ENCODE measurements at regions not wholly inside any gene's neighbourhood (a gene's known extent, or its start where the extent isn't known, plus 50 kb on each side); places are given as distances from the start of the nearest gene placed in this dataset.
"Not testable (repeated sequence)": the region's sequence is repeated elsewhere in the genome, so short reads cannot be mapped to it uniquely, and the experiment has no call there.

DNA sequence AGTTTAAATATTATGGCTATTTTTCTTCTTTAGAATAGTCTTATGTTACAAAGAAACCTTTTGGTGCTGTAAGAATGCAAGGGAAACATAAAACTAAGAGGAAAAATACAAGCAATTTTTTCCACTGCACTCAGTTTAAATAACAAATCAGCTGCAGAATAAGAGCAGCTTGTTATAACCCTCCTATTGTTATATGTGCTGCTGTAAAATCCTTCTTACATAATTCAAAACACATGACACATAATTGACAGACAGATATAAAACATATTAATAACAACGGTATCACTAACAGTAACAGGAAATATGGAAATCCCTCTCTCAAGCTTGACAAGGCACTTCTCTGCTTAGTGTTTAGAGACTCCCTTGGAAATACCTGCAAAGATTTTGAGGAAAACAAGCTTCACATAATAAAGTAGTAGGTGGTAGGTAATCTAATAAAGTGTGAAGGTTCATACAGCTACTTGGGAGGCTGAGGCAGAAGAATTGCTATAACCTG lies 385.3 kb upstream of the HS3ST1 start:
- TF ChIP-seq, protein P1, sequence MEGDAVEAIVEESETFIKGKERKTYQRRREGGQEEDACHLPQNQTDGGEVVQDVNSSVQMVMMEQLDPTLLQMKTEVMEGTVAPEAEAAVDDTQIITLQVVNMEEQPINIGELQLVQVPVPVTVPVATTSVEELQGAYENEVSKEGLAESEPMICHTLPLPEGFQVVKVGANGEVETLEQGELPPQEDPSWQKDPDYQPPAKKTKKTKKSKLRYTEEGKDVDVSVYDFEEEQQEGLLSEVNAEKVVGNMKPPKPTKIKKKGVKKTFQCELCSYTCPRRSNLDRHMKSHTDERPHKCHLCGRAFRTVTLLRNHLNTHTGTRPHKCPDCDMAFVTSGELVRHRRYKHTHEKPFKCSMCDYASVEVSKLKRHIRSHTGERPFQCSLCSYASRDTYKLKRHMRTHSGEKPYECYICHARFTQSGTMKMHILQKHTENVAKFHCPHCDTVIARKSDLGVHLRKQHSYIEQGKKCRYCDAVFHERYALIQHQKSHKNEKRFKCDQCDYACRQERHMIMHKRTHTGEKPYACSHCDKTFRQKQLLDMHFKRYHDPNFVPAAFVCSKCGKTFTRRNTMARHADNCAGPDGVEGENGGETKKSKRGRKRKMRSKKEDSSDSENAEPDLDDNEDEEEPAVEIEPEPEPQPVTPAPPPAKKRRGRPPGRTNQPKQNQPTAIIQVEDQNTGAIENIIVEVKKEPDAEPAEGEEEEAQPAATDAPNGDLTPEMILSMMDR (IDR thresholded peaks at IDR 0.05; ENCODE audit: low read depth, low read length, missing control alignments) = no peak
- DNase-seq (ENCODE audit: low read depth) = no peak
- no peak overlapping the region for H3K4me3 ChIP-seq (ENCODE audit: low read depth, low read length)
- in situ Hi-C loops (cut with HindIII; ENCODE audit: low sequenced_read_pairs) = no loop called here

DNA sequence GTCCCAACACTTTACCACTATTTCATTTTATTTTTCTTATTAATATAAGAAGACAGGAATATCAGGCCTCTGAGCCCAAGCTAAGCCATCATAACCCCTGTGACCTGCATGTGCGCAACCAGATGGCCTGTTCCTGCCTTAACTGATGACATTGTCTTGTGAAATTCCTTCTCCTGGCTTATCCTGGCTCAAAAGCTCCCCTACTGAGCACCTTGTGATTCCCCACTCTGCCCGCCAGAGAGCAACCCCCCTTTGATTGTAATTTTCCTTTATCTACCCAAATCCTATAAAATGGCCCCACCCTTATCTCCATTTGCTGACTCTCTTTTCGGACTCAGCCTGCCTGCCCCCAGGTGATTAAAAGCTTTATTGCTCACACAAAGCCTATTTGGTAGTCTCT lies 382.8 kb upstream of the HS3ST1 start:
- H3K4me3 ChIP-seq (ENCODE audit: low read depth, low read length); in situ Hi-C loops (cut with HindIII; ENCODE audit: low sequenced_read_pairs); DNase-seq (ENCODE audit: low read depth): not testable (repeated sequence)

- TF ChIP-seq, protein P1 (IDR thresholded peaks at IDR 0.05; ENCODE audit: low read depth, low read length, missing control alignments) = peak; percentile 55
- DNase-seq (ENCODE audit: low read depth) = peak; percentile 6
- in situ Hi-C loops (cut with HindIII; ENCODE audit: low sequenced_read_pairs) = no loop called here
Measured at GRCh38 chr4:11805842-11806241, 377.1 kb upstream of the HS3ST1 start.

GRCh38 chr4:11801466-11802446 lies 373.1 kb upstream of the HS3ST1 start:
- no peak overlapping the region for H3K4me3 ChIP-seq (ENCODE audit: low read depth, low read length)
- in situ Hi-C loops (cut with HindIII; ENCODE audit: low sequenced_read_pairs) = no loop called here
- TF ChIP-seq, protein P1 (IDR thresholded peaks at IDR 0.05; ENCODE audit: low read depth, low read length, missing control alignments) = no peak
- DNase-seq (ENCODE audit: low read depth) = no peak

More at GRCh38 chr4:11805842-11806241, 377.1 kb upstream of the HS3ST1 start:
- H3K4me3 ChIP-seq (ENCODE audit: low read depth, low read length) = no peak overlapping the region

- H3K4me3 ChIP-seq (ENCODE audit: low read depth, low read length) = no peak overlapping the region
- DNase-seq (ENCODE audit: low read depth) = no peak
- TF ChIP-seq, protein P1 (IDR thresholded peaks at IDR 0.05; ENCODE audit: low read depth, low read length, missing control alignments) = no peak
- in situ Hi-C loops (cut with HindIII; ENCODE audit: low sequenced_read_pairs) = no loop called here
Measured at GRCh38 chr4:11799196-11799595, 370.5 kb upstream of the HS3ST1 start.

DNA sequence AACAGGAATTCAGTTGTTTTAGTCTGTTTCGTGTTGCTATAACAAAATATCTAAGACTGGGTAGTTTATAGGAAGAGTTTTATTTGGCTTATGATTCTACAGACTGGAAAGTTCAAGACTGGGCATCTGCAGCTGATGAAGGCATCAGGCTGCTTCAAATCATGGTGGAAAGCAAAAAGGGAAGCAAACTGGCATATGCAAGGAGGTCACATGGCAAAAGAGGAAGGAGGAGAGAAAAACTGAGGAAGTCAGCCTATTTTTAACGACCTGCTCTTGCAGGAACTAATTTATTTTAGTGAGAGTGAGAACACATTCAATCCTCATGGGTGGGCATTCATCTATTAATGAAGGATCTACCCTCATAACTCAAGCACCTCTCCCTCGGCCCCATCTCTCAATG lies 363.1 kb upstream of the HS3ST1 start:
- in situ Hi-C loops (cut with HindIII; ENCODE audit: low sequenced_read_pairs) = no loop called here
- TF ChIP-seq, protein P1 (IDR thresholded peaks at IDR 0.05; ENCODE audit: low read depth, low read length, missing control alignments) = no peak
- no peak for DNase-seq (ENCODE audit: low read depth)
- H3K4me3 ChIP-seq (ENCODE audit: low read depth, low read length) = no peak overlapping the region

DNA sequence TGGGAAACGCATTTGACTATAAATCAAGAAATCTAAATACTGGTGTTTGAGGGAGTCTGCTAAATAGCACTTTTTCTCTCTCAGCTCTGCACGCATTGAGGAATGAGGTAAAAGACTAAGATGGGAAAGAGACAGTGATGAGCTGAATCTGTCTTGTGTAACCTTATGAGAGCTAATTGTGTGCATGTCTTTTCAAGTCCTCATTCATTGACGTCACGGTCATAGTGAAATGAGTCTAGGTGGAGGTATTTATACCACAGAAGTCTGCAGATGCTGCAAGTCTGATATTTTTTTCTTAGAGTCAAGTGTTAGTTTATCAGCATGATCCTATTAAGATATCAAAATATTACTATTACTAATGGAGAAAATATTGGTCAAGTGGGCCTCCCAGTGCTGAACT lies 361.5 kb upstream of the HS3ST1 start:
- TF ChIP-seq, protein P1 (IDR thresholded peaks at IDR 0.05; ENCODE audit: low read depth, low read length, missing control alignments) = no peak
- no peak for DNase-seq (ENCODE audit: low read depth)
- H3K4me3 ChIP-seq (ENCODE audit: low read depth, low read length) = no peak overlapping the region
- in situ Hi-C loops (cut with HindIII; ENCODE audit: low sequenced_read_pairs) = no loop called here
